Right hindlimb (tissue), 1 donor: ENCODE measurements at regions not wholly inside any gene's neighbourhood (a gene's known extent, or its start where the extent isn't known, plus 50 kb on each side); places are given as distances from the start of the nearest gene placed in this dataset.

Experiments
- DNase-seq: peaks from one replicate; pipeline ENCODE4 v3.0.0-alpha.2; 2018

DNA sequence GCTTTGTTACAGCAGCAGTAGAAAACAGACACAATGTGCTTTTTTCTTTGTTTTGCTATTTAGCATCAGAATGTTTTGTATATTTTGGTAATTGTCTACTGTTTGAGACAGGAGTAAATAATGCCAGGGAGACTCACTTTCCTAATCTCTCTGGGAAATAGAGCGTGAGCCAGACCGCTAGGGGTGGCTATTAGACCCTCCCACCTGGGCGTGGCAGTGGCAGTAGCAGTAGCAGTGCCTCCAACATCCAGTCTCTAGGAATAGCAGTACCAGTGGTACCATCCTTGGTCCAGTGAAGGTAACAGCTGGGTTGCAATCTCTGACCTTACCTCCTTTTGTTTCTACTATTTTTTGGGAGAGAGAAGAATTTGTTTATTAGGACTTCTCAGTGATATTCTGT, 165.7 kb upstream of the MAGI2 start:
- DNase-seq = no peak

DNA sequence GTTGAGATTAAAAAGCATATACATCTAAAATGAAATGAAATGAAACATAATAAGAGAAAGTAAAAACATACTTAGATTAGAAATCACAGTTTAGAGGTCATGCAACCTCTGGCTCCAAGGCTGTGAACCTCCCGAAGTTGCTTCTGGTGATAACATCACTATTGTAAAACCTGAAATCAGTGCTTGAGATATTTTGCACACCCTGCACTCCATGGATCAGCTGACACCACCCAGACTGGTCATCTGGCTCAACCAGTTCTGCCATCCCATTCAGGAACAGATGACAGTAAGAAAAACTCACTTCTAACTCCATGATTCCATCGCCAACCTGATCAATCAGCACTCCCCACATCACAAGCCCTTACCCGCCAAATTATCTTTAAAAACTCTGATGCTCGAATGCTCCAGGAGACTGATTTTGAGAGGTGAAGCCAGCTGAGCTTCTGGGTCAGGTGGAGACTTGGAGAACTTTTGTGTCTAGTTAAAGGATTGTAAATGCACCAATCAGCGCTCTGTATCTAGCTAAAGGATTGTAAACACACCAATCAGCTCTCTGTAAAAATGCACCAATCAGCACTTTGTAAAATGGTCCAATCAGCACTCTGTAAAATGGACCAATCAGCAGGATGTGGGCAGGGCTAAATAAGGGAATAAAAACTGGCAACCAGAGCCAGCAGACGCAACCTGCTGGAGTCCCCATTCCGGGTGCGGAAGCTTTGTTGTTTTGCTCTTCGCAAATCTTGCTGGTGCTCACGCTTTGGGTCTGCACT, 162.6 kb upstream of the MAGI2 start:
- no peak for DNase-seq

DNA sequence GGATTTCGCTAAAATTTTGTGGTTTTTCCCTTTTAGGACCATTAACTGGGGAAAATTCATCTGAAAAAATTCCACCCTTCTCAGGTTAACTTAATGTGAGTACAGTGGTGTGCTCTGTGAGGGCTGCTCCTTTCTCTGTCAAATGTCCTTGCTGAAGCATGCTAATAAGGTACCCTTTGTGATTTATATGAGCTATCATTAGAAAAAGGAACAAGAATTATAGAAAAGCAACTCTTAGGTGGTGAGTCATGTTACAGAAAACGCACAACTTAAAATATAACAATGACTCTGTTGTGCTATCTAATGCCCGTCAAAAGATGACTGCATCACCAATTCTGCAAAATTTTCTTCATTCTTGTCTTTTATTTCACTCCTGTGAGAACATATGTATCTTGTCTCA, 162.0 kb upstream of the MAGI2 start:
- no peak for DNase-seq

DNA sequence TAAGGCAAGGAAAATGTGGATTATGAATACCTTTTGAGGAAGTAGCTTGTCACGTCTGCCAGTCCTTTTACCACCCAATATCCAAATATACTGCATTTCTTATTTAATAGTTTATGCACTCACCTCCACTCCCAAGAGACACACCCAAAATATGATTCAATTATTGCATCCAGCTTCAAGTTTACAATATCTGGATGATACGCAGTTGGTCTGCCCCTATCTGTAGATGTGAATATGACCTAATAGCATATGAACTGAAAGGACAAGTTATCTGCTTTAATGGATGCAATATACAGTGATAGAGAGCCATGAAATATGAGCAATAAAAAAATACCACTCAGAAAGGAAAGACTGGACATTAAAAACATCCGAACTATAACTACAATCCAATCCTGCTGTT, 159.4 kb upstream of the MAGI2 start:
- no peak for DNase-seq

DNA sequence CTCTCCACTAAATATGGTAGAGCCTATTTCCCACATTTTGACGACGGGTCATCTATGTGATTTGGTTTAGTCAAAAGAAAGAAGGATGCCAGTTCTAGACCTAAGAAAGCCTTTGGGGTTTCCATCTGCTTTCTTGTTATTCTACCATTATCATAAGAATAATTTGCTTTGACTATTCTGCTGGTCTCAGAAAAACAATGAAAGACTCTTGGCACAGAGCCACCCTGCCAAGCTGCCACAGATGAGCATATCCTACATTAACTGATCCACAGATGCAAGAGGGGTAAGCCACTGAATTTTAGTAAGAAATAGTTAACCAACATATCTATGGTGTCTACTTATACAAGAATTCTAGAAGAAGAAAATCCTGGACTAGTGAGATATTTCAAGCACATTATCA, 158.6 kb upstream of the MAGI2 start:
- DNase-seq = no peak

DNA sequence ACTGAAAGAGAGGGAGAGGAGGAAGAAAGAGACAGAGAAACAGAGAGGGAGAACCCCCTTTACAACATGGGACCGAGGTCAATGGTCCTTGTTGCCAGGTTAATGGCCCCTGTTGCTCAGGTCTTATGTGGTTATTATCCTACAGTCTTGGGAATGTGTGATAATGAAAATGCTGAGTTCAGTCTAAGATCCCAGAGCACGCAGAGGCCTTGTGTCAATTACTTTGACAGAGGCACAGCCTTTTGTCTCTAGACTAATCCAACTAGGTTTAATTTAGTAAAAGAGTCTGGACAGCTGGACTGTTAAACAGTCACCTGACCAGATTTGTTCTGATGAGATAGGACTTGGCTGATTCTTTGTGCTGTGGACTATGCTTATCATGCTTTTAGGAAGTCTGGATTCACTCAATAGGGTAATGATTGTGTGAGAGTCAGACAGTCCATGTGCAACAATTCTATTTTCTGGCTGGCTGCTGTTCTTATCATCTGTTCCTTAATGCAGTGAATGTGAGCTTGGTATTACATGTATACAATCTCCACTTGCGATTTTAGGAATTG, 157.4 kb upstream of the MAGI2 start:
- no peak for DNase-seq

DNA sequence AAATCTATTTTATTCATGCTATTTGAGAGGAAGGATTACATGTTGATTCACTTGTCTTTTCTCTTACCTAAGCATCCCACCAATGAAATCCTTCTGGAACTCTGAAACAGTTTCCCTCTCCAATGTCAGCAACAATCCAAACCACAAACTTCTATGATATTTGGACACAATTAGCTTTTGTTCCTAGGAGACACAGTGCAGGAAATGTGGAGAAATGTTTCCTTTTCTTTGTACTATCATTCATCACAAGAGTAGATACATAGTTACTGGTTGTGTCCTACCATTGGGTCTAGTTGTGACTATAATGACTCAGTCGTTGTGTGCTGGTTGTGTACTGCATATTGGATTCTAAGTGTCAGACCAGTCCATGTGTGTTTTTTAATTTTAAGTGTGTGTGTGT, 156.8 kb upstream of the MAGI2 start:
- DNase-seq = no peak

DNA sequence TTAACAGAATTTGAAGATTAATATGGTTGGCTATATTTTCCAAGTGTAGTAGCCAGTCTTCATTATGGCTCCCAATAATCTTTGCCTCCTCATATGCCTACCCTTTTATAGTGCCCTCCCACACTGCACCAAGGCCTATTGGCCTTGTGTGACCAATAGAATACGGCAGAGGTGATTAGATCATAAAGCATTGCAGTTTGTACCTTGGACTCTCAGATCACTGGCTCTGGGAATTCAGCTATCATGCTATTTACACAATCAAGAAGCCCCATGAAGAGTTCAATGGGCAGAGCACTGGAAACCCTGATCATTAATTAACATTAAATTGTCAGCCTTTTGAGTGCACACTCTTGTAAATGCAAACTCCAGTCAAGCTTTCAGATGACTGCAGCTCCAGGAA, 154.5 kb upstream of the MAGI2 start:
- DNase-seq = no peak

DNA sequence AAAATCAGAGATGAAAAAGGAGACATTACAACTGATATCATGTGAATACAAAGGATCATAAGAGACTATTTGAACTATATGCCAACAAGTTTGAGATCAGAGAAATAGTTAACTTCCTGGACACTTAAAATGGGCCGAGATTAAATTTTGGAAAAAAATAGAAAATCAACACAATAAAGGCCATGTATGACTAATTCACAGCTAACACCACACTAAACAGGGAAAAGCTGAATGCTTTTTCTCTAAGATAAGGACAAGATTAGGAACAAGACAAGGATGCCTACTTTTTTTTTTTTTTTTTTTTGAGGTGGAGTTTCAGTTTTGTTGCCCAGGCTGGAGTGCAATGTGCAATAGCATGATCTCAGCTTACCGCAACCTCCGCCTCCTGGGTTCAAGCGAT, 151.4 kb upstream of the MAGI2 start:
- DNase-seq = no peak

DNA sequence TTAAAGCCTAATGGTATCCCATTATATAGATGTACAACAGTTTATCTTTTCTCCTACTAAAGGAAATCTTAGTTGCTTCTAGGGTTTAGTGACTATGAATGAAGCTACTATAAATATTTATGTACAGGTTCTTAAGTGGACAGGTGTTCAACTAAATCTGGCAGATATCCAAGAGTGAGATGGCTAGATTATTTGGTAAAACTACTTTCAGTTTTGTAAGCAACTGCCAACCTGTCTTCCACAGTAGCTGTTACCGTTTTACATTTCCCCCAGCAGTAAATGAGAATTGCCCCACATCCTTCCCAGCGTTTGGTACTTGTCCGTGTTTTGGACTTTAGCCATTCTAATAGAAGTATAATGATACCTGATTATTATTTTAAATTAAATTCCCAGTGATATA, 144.9 kb upstream of the MAGI2 start:
- DNase-seq = no peak

DNA sequence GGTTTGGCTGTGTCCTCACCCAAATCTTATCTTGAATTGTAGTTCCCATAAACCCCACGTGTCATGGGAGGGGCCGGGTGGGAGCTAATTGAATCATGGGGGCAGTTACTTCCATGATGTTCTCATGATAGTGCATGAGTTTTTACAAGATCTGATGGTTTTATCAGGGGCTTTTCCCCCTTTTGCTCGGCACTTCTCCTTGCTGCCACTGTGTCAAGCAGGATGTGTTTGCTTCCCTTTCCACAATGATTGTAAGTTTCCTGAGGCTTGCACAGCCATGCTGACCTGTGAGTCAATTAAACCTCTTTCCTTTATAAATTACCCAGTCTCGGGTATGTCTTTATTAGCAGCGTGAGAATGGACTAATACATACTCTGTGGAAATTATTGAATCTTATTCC, 141.2 kb upstream of the MAGI2 start:
- peak; percentile 29 for DNase-seq

DNA sequence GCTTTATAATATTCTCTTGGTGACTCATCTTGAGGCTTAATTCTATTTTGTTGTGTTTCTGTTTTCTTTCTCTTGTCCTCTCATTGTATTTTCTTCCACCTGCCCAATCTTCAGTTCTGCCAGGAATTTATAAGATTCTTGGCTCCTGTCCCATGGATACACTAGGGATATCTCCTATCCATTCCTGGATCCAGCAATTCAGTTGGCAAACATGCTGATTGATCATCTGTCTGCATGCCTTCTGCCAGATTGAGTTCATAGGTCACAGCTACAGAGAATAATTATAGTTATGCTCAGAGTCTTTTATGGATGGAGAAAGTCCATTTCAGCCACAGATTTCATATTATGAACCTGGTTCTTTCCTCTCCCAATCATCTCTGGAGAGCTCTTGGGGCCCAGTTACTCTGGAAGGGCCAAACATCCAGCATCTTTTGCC, 140.4 kb upstream of the MAGI2 start:
- peak; percentile 65 for DNase-seq

DNA sequence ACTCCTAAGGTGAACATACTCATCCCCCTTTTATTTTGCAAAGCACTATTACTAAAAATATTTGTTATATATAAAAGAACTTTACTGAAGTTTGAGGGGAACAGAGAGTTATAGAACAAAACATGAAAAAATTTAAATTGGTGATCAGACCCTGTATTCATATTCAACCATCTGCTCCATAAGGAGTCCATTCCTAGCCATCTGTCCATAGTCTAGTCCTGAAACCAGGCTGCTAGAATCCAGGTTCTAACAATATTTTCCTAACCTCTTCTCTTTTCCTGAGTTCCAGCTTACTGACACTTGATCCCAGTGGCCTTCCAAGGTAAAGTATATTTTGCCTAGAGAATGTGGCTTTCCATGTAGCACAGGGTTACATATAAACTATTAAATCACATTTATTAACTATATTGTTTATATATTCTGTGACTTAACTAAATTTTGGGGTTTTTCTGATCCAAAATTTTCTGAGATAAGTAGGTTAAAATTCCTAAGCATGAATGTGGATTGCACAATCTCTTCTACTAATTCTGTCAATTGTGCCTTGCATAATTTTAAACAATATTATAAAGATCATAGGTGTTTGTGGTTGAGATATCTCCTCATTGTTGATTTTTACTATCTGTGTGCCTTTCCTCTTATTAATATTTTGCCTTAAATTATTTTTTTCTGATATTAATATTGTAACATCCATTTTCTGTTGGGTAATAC, 137.6 kb upstream of the MAGI2 start:
- no peak for DNase-seq

DNA sequence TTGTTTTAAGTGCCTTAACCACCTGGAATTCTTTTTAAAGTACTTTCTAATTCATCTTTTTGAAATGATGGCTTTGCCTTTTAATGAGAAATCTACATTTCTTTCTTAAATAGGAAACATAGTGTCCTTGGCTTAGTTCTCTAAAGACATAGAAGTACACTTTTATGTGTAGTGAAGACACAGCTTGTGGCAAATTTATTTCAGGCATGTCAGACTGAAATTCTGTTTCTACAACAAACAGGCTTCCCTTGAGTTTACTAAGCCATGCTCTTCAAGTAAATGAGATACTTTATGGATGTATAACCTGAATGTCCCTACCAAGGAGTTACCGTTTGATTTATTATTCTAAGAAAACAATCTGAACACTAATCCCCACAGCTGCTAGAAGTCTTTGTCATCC, 136.9 kb upstream of the MAGI2 start:
- DNase-seq = no peak

DNA sequence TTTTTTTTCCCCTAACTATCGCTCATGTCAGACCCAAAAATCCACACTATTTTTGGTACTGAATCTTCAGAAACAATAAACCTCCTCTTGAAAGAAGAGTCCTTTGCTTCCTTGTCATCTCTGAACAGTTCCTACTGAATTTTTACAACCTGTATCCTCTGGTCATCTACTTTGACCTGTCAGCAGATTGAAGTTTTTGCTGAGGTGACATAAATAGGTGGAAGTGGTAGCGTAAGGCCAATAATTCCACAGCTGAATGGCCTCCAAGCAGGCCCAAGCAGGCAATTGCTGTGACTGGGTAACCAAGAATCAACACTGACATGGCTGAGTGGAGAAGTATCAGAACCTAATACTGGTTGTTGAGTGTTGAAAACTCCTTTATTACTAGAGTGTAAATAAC, 117.4 kb upstream of the MAGI2 start:
- DNase-seq = no peak

DNA sequence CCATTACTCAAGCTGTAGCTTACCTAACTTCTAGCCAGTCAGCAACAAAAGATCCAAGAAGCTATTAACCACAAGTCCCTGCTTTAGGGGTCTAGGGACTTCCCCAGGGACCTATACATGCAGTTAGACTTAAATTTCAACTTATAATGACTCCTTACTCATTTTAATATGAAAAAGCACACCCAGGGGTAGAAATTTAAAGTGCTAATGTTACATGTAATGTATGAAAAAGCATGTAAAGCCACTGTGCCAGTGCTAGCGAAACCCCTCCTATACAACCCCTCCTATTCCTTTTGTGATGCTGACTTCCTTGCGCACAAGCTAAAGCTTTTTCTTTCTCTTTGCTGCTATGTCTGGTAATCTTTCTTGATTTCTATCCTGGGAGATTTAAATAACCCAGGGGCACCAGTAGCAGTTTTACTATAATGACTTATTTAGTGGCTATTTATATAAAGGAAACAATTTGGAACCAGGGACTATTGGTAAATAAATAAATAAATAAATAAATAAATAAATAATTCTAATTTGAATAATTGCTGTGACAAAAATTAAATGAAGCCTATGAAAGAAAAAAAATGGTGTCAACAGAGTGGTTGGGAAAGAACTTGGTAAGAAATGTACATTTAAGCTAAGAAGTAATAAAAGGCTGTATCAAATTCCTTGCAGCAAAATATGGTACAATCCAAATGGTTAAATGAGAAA, 110.5 kb upstream of the MAGI2 start:
- DNase-seq = no peak

DNA sequence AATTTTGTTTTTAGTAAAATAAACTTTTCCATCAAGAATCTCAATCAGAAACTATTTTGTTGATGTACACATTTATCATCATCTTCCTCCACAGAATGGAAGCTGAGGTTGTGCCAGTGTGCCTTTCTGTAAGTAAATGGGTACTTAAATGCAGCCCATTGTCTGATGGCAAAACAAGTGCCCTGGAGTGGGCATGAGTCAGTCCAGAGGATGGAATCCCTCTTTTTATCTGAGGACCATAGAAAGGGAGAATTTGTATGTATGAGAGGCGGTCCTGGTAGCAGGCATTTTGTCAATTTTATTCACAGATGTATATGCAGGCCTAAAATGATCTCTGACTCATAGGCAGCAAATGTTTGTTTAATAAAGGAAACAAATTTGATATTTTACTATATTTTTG, 102.1 kb upstream of the MAGI2 start:
- DNase-seq = no peak

DNA sequence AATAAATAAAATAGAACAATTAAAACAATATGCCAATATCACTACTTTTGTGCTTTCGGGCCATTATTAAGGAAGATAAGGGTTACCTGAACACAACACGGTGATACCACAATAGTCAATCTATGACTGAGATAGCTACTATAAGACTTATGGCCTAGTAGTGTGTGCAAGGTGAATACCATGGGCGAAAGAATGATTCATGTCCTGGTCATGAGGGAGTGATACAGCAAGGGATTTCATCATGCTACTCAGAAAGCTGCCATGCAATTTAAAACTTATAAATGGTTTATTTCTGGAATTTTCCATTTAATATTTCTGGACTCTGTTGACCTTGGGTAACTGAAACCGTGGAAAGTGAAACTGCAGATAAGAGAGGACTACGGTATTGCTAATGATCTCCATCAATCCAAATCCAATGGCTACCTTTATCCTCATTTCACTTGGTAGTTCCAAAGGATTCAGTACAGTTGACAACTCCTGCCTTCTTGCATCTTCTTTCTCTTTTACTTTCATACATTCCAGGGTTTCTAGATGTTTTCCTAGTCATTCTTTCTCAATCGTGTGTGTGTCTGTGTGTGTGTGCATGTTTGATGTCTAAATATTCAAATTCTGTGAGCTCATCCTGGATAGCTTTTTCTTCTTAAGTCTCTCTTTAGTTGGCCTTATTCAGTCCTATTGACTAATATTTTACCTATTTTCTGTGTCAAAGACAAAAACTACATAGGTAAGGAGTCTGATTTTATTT, 100.5 kb upstream of the MAGI2 start:
- no peak for DNase-seq

DNA sequence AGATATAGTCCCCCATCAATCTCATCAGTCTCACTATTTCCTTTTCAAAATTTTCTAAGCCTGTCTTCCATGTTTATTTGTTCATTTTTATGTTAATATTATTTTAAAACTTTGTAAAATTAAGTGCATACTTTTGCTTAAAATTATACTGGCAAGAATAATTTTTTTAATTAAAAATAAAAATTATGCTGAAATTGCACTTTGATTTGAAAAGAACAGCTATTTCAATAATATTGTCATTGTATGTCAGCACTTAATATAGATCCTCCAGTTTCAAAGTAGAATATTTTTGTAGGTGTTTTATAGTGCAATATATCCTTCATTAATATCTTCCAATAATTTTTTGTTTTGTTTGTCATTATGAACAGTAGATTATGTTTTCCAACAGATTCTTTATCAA, 99.0 kb upstream of the MAGI2 start:
- no peak for DNase-seq

DNA sequence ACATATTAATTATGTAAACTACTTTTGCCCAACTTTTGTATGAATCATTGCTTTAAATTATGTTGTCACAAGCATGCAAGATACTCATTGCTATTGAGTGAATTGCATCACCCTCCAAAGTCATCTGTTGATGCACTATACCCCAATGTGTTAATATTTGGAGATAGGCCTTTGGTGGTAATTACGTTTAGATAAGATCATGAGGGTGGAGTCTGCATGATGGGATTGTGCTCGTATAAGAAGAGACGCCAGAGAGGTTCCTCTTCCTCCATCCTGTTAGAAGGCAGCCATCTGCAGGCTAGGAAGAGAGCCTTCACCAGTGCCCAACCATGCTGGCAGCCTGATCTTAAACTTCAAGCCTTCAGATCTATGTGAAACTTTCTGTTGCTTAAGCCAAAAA, 95.3 kb upstream of the MAGI2 start:
- DNase-seq = no peak

DNA sequence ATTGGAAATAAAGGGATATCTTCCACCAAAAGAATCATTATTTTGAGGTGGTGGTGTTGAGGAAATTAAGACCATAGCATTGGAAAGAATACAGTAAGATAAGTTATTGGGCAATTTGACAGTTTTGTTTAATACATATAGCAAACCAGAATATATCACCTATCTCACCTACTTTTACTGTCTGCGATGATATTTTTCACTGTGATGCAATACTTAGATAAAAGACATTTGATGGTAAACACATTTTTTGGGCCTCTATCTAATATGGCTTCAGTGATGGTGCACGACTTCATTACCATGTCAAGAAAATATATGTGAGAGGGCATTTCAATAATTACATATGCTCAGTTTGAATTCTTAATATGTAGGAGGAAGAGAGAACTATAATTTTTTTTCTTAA, 93.7 kb upstream of the MAGI2 start:
- DNase-seq = no peak

DNA sequence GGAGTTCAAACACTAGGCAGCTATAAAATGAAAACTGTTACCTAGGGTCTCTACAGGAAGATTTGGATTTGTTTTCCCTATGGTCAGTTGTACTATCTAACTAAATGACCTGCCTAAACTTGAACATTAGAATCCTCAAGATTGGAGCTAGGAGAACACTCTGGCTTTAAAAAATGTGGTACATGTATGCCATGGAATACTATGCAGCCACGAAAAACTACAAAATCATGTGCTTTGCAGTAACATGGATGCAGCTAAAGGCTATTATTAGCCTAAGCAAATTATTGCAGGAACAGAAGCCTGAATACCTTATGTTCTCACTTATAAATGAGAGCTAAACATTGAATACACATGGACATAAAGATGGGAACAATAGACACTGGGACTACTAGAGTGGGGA, 87.1 kb upstream of the MAGI2 start:
- no peak for DNase-seq

DNA sequence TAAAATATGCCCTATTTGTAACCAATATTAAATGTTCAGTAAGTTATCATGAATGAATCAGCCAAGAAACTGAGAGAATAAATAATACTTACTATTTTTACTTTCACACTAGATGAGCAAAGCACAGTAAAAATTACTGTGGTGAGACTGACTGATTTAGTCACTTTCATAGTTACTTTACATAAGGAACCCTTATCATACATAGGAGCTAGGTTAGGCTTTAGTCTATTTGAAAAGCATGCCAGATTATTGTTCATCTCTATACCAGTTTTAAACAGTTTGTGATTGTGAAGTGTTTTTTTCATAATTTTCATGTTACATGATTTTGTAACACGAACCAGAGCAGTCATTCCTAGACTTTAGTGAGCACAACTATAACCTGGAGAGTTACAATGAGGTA, 80.7 kb upstream of the MAGI2 start:
- no peak for DNase-seq
